C4-2B (cell line): ENCODE measurements at regions not wholly inside any gene's neighbourhood (a gene's known extent, or its start where the extent isn't known, plus 50 kb on each side); places are given as distances from the start of the nearest gene placed in this dataset.

Experiments
- CTCF ChIP-seq: fragments of 450-650 bp; conservative IDR thresholded peaks from 2 replicates; pipeline ENCODE4 v1.5.1; 2017; ENCODE audit warnings: mild to moderate bottlenecking
- ZFX ChIP-seq: fragments of 450-650 bp; IDR thresholded peaks from 2 replicates; pipeline ENCODE4 v1.6.1; 2017

- TF ChIP-seq CTCF: no peak
- TF ChIP-seq ZFX: no peak
These were observed 119.6 kb downstream of the ASB7 start for GRCh38 chr15:100721758-100722550.
